IPS-15b (cell line): ENCODE measurements at regions not wholly inside any gene's neighbourhood (a gene's known extent, or its start where the extent isn't known, plus 50 kb on each side); places are given as distances from the start of the nearest gene placed in this dataset.

Experiments
- H3K27me3 ChIP-seq: one replicate; pipeline ENCODE4 v1.6.1; 2013; ENCODE audit warnings: low read length; ENCODE audit not compliant: control insufficient read depth, insufficient read depth
- H3K36me3 ChIP-seq: one replicate; pipeline ENCODE4 v1.6.1; 2013; ENCODE audit warnings: low read length; ENCODE audit not compliant: control insufficient read depth, insufficient read depth
- H3K4me1 ChIP-seq: one replicate; pipeline ENCODE4 v1.6.1; 2013; ENCODE audit warnings: mild to moderate bottlenecking, low read length; ENCODE audit not compliant: control insufficient read depth, insufficient read depth
- H3K4me3 ChIP-seq: one replicate; pipeline ENCODE4 v1.5.1; 2013; ENCODE audit warnings: low read depth, low read length
- H3K9ac ChIP-seq: one replicate; pipeline ENCODE4 v1.6.1; 2013; ENCODE audit warnings: low read depth, mild to moderate bottlenecking, low read length
- H3K9me3 ChIP-seq: one replicate; pipeline ENCODE4 v1.6.1; 2013; ENCODE audit warnings: mild to moderate bottlenecking, low read length; ENCODE audit not compliant: control insufficient read depth, insufficient read depth

DNA sequence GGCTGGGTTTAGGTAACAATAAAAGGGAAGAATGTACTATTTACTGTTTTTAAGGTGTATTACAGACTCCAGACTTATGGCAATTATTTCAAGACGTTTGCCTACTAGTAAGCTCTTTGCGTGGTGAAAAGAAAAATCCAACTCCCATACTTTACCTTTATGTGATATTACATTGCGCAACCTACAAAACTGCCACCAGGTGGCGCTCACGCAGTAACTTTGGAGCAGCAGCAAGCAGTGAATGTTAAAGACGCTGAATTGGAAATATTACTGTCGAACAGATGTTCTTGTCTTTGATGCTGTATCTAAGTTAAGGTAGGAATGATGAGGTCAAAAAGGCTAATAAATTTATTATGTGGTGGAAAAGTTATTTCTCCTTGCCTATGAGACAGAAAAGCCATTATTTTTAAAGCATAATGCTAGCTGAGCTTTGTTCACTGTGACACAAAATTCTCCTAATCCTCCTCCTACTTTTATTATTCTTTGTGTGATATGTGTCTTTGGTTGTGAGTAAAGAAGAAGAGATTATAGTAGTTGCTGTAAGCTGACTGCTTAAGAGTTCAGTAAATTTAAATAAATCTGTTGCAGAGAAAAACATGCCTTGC is 1099.8 kb upstream of the TENM3 start:
- Histone ChIP-seq H3K4me1 (no peaks in the 10 kb centered on the region), H3K9ac (no peak overlapping the region), H3K9me3 (no peaks in the 10 kb centered on the region), H3K27me3 (no peaks in the 10 kb centered on the region), H3K36me3 (no peaks in the 10 kb centered on the region), H3K4me3 (no peak overlapping the region)

DNA sequence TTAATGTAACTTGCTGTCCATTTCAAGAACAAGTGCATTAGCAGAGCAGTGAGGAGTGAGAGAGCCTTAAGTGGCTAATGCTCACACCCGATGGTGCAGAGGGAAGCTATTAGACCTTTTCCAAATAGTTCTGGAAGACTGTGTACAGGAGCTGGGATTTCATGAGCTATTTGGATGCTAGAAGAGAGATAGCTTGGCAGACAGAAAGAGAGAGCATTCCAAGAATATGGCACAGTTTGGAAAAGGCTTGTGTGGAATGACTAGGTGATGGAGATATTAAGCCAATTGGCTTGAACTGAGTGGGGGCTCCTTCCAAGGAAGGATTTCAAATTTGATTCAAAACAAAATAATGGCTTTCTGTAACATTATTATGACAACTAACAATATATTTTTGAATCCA is 1097.2 kb upstream of the TENM3 start:
- no peak overlapping the region for H3K9ac ChIP-seq
- H3K4me3 ChIP-seq, result no peak overlapping the region
- no peaks in the 10 kb centered on the region for H3K9me3 ChIP-seq
- H3K4me1 ChIP-seq, result no peaks in the 10 kb centered on the region
- H3K27me3 ChIP-seq, result no peaks in the 10 kb centered on the region
- H3K36me3 ChIP-seq, result no peaks in the 10 kb centered on the region

DNA sequence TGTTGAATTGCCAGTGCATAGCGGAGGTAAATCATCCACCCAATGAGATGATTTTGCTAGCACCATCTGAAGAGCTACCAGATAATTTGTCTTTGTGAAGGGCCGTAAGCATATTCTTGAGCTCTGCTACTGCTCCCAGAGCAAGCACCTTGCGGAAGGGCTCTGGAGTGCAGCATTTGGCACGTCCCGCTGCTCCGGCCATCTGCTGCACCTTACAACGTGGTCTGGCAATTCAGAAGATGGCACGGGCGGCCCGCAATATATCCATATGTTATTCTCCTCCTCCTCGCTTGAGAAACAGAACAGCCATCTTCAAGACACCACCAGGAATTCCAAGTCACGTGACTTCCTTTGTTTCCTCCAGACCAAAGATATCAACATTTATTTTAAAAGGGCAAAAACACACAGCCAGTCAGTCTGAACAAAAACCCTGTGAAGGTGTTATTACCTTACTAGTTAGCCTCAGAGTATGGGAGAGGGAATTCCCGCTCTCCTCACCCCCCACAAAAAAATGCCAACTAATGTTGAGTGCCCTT is 1095.7 kb upstream of the TENM3 start:
- Histone ChIP-seq H3K27me3 (no peaks in the 10 kb centered on the region), H3K4me1 (no peaks in the 10 kb centered on the region), H3K9me3 (no peaks in the 10 kb centered on the region), H3K9ac (no peak overlapping the region), H3K36me3 (no peaks in the 10 kb centered on the region), H3K4me3 (no peak overlapping the region)

DNA sequence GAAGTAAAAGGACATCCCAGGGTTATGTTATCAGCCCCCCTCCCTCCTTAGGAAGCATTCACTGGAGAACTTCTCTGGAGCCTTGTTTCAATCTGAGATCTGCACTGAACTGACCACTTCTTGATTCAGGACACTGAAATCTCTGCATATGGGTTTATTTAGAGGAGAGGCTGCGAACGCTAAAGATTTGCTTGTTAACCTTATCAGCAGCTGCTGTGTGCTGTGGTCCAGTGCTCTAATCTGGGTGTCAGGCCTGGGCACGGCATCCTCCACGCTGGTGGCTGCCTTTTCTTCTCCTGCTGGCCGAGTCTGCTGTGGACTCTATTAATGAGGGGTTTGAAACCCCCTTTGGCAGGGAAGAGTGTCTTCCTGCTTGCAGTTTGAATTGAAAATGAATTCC is 1094.7 kb upstream of the TENM3 start:
- Histone ChIP-seq H3K9ac (no peak overlapping the region), H3K4me1 (no peaks in the 10 kb centered on the region), H3K4me3 (no peak overlapping the region), H3K9me3 (no peaks in the 10 kb centered on the region), H3K27me3 (no peaks in the 10 kb centered on the region), H3K36me3 (no peaks in the 10 kb centered on the region)

DNA sequence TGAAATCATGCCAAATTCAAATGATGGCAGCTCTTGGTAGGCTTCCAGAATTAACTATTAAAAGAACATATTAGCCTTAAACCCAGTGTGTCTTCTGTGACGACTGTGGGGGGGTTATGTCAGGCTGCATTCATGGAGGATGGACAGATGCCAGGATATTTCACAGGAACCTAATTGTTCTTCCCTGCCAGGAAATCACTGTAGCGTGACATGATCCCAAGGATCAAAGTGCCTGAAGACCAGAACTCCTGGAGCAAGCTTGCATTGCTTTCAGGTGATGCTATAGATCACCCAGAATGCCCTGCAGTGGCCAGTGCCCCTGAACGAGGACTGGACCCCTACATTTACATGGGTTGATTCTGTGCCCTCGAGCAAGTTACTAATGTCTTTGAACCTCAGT is 1093.0 kb upstream of the TENM3 start:
- no peaks in the 10 kb centered on the region for H3K27me3 ChIP-seq
- no peak overlapping the region for H3K4me3 ChIP-seq
- no peaks in the 10 kb centered on the region for H3K36me3 ChIP-seq
- no peak overlapping the region for H3K9ac ChIP-seq
- H3K9me3 ChIP-seq, result no peaks in the 10 kb centered on the region
- H3K4me1 ChIP-seq, result no peaks in the 10 kb centered on the region

DNA sequence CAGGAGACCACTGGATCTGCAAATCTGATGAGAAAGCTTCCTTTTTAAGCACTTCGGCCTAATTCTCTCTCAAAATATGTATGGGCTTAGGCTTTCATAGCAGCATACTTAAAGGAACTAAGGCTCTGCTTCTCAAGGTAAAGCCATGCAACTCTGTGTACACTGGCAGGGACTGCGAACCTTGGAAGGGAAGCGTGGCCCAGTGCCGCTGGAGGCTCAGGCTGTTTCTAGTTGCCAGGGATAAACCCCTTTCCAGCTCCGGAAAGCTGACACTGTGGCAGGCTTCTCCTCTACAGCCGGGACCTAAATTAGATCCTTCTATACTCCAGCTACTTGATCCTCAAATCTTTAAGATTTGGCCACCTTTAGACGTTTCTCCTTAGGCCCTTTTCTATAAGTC is 1091.3 kb upstream of the TENM3 start:
- no peaks in the 10 kb centered on the region for H3K4me1 ChIP-seq
- H3K4me3 ChIP-seq, result no peak overlapping the region
- no peaks in the 10 kb centered on the region for H3K36me3 ChIP-seq
- no peaks in the 10 kb centered on the region for H3K9me3 ChIP-seq
- no peaks in the 10 kb centered on the region for H3K27me3 ChIP-seq
- no peak overlapping the region for H3K9ac ChIP-seq

DNA sequence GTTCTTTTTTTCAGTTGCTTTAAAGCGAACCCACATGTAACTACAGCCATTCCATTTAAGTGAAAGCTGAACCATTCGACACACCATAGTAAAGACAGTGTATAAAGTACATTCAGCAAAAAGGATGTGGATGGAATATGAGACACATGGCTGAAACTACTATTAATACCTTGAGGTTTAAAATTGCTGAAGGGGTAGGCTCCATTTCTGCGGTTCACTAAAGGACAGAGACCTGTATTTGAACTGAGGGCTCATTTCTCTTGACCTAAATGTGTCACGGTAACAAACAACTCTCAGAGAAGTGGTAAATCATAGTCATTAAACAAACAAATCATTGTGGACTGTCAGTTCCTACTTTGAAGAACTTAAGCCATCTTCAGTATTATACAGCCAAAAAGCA is 1085.6 kb upstream of the TENM3 start:
- Histone ChIP-seq H3K27me3 (no peaks in the 10 kb centered on the region), H3K36me3 (no peaks in the 10 kb centered on the region), H3K4me3 (no peak overlapping the region), H3K9ac (no peak overlapping the region), H3K9me3 (no peaks in the 10 kb centered on the region), H3K4me1 (peaks cover 13% of the 10 kb centered on the region)

DNA sequence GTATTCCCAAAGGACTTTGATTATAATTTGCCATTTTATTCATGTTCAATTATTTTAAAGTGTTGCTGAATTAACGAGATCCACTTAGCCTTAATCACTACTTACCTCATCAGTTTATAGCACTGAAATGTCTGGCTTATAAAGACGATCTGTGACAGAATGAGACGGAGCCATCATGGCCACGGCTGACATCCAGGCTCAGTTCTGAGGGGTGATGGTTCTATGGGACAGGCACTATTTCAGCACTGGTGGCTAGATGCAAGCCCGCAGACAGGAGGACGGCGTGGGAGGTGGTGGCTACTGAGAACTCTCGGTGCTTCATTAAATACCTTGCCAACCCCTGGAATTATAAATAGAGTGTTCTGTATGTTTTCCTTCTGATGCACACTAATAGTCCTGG is 1084.2 kb upstream of the TENM3 start:
- Histone ChIP-seq H3K4me3 (no peak overlapping the region), H3K9me3 (no peaks in the 10 kb centered on the region), H3K36me3 (no peaks in the 10 kb centered on the region), H3K4me1 (peaks cover 16% of the 10 kb centered on the region), H3K9ac (no peak overlapping the region), H3K27me3 (no peaks in the 10 kb centered on the region)

DNA sequence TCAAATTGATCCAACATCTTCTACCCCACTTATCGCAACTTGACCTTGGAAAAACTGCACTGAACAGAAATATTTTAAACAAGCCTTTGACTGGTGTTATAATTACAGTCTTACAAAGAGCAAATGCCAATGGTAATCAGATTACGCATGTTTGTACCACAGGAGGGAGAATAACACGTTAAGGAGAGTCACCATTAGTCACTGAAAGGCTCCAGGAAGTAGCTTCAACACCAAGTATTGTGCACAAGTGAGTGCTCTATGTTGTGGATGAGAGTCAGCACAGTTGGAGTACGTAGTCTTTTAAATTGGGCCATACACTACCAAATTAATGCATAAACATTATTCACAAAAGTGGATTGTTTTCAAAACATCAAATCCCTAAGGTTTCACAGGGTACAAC is 1081.5 kb upstream of the TENM3 start:
- no peaks in the 10 kb centered on the region for H3K27me3 ChIP-seq
- no peaks in the 10 kb centered on the region for H3K9me3 ChIP-seq
- H3K36me3 ChIP-seq, result no peaks in the 10 kb centered on the region
- H3K9ac ChIP-seq, result no peak overlapping the region
- no peak overlapping the region for H3K4me3 ChIP-seq
- H3K4me1 ChIP-seq, result peaks cover 26% of the 10 kb centered on the region

DNA sequence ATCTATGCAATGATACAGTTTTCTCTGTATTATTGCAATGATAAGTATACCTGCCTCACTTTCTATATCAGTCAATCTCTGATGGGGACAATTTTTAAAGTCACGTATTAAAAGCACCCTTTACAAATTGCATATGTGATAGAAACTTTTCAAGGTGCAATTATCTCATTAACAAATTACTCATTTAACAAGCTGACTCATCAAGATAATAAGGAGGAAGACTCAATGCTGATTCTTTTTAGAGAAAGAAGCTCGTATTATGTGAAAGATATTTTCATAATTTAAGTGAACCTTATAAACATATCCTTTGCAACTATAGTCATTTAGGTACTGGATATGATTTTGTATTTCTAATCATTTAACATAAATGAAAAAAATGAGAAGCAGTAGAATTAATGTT is 1080.9 kb upstream of the TENM3 start:
- Histone ChIP-seq H3K36me3 (no peaks in the 10 kb centered on the region), H3K4me1 (peaks cover 29% of the 10 kb centered on the region), H3K9me3 (no peaks in the 10 kb centered on the region), H3K27me3 (no peaks in the 10 kb centered on the region), H3K9ac (no peak overlapping the region), H3K4me3 (no peak overlapping the region)

DNA sequence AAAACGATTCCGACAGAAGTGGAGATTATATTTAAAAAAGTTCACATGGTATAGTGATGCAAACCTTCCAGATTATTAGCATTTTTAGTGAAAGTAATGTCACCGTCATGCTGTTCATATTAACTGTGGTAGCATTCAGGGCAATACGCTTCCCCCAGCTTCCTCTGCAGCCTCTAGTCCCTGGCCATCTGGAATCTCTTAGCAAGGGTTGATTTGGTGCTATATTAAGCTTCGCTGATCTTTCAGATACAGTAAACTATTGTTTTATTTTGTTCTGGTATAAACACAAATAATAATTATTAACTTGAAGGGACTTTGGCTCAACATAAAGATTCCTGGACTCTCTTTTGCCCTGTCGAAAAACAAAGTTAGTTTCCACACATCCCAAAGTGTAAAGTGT is 1080.5 kb upstream of the TENM3 start:
- no peaks in the 10 kb centered on the region for H3K36me3 ChIP-seq
- no peak overlapping the region for H3K9ac ChIP-seq
- no peaks in the 10 kb centered on the region for H3K27me3 ChIP-seq
- H3K9me3 ChIP-seq, result no peaks in the 10 kb centered on the region
- no peak overlapping the region for H3K4me3 ChIP-seq
- H3K4me1 ChIP-seq, result peaks cover 32% of the 10 kb centered on the region

DNA sequence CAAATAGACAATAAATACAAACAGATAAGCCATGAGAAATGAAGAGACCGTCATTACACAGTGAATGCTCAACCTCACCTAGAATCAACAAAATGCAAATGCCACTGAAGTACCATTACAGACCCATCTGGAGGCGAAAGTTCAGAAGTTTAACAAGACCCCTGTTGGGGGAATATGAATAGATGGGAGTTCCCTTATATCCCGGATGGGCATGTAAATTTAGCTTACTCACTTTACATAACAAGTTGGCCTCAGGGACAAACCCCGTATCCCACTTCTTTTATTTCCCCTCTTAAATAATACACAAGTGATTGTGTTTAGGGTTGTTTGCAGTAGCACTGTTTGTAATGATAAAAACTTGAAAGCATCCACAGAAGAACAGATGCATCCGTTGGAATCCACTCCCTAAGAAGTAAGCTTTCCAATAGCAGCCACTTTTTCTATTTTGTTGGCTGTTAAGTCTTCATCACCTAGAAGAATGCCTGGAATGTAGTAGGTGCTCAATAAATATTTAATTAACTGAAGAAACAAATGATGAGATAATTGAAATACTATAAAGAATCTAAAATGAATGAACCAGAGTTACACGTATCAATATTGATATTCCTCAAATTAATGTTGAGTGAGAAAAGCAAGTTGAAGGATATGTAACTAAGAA is 1076.3 kb upstream of the TENM3 start:
- no peaks in the 10 kb centered on the region for H3K36me3 ChIP-seq
- peaks cover 38% of the 10 kb centered on the region for H3K4me1 ChIP-seq
- H3K9me3 ChIP-seq, result no peaks in the 10 kb centered on the region
- H3K27me3 ChIP-seq, result no peaks in the 10 kb centered on the region
- H3K9ac ChIP-seq, result no peak overlapping the region
- H3K4me3 ChIP-seq, result no peak overlapping the region
